ENCODE measurements at regions not wholly inside any gene's neighbourhood (a gene's known extent, or its start where the extent isn't known, plus 50 kb on each side); places are given as distances from the start of the nearest gene placed in this dataset.

GRCh38 chr6:14501914-14502313, 384.3 kb downstream of the CD83 start:
- WGBS (ENCODE audit: low lambda C conversion rate) = 36% methylated on average over 5 of the region's 5 CpGs
- H3K4me3 ChIP-seq (ENCODE audit: low read depth in 2 of 2, low read length in 1 of 2) = no peak overlapping the region
- no peak overlapping the region for H3K27ac ChIP-seq (ENCODE audit: low read depth in 2 of 2, low read length in 1 of 2)
- ChIA-PET POLR2A (no interaction called here), CTCF (interaction anchor here (1.1 kb wide), 1 partner anchor 11 kb away, joined by 3 read pairs; no protein-coding TSS in a partner anchor)
- H3K79me2 ChIP-seq (ENCODE audit: insufficient read depth) = no peaks in the 10 kb centered on the region
- no peak for DNase-seq
- no peaks in the 10 kb centered on the region for H3K36me3 ChIP-seq (replicated peaks in 1 of 2; ENCODE audit: control insufficient read depth in 1 of 2, insufficient read depth in 2 of 2, low read length in 1 of 2)
- H3K4me2 ChIP-seq = no peak overlapping the region
- H3K9me3 ChIP-seq = no peaks in the 10 kb centered on the region
- TF ChIP-seq CTCF (IDR thresholded peaks at IDR 0.05) = no peak
- H3F3A ChIP-seq (replicated peaks; ENCODE audit: insufficient read depth) = no peaks in the 10 kb centered on the region
- no peaks in the 10 kb centered on the region for H4K20me1 ChIP-seq (ENCODE audit: insufficient read depth)
- no peak overlapping the region for H2AFZ ChIP-seq (ENCODE audit: low read depth)
- no peak overlapping the region for H3K9ac ChIP-seq
- no peaks in the 10 kb centered on the region for H3K27me3 ChIP-seq (ENCODE audit: insufficient read depth)
- peaks cover 0 to 4% of the 10 kb centered on the region in 2 experiments; a peak in 1 of 4 replicates for H3K4me1 ChIP-seq (ENCODE audit: control insufficient read depth in 1 of 2, insufficient read depth in 2 of 2, low read depth in 1 of 2, low read length in 1 of 2)
- H3K9me2 ChIP-seq = no peaks in the 10 kb centered on the region

- Histone ChIP-seq H3K79me2 (ENCODE audit: insufficient read depth) (no peaks in the 10 kb centered on the region), H2AFZ (ENCODE audit: low read depth) (no peak overlapping the region), H3F3A (replicated peaks; ENCODE audit: insufficient read depth) (no peaks in the 10 kb centered on the region), H3K4me3 (ENCODE audit: low read depth in 2 of 2, low read length in 1 of 2) (no peak overlapping the region), H3K9me3 (no peaks in the 10 kb centered on the region), H3K27me3 (ENCODE audit: insufficient read depth) (no peaks in the 10 kb centered on the region), H3K9me2 (no peaks in the 10 kb centered on the region), H3K4me2 (no peak overlapping the region), H4K20me1 (ENCODE audit: insufficient read depth) (no peaks in the 10 kb centered on the region), H3K27ac (ENCODE audit: low read depth in 2 of 2, low read length in 1 of 2) (no peak overlapping the region), H3K9ac (no peak overlapping the region), H3K36me3 (replicated peaks in 1 of 2; ENCODE audit: control insufficient read depth in 1 of 2, insufficient read depth in 2 of 2, low read length in 1 of 2) (no peaks in the 10 kb centered on the region), H3K4me1 (ENCODE audit: control insufficient read depth in 1 of 2, insufficient read depth in 2 of 2, low read depth in 1 of 2, low read length in 1 of 2) (peaks cover 0 to 4% of the 10 kb centered on the region in 2 experiments; a peak in 1 of 4 replicates)
- TF ChIP-seq RAD21 (IDR thresholded peaks at IDR 0.05; ENCODE audit: low read length) (no peak), GABPA (IDR thresholded peaks at IDR 0.05; ENCODE audit: low read depth) (no peak), SMC3 (IDR thresholded peaks at IDR 0.05; ENCODE audit: low read depth, low read length) (no peak), FOXM1 (IDR thresholded peaks at IDR 0.05; ENCODE audit: low read depth) (no peak), FOXJ3 (CRISPR knock-in tag; IDR thresholded peaks at IDR 0.05) (no peak), PBX3 (IDR thresholded peaks at IDR 0.05) (no peak), JUND (IDR thresholded peaks at IDR 0.05) (no peak), NFIC (IDR thresholded peaks at IDR 0.05; ENCODE audit: borderline replicate concordance) (no peak), YY1 (IDR thresholded peaks at IDR 0.05; ENCODE audit: low read depth) (no peak), CHD2 (IDR thresholded peaks at IDR 0.05; ENCODE audit: low read length, partially characterized antibody) (no peak), ZBTB33 (IDR thresholded peaks at IDR 0.05; ENCODE audit: borderline replicate concordance, low read depth) (no peak), TAF1 (IDR thresholded peaks at IDR 0.05; ENCODE audit: borderline replicate concordance, low read depth, low read length) (no peak), MAX (IDR thresholded peaks at IDR 0.05; ENCODE audit: low read depth) (no peak), TEAD4 (IDR thresholded peaks at IDR 0.05; ENCODE audit: borderline replicate concordance, insufficient read depth) (no peak), EP300 (IDR thresholded peaks at IDR 0.05; ENCODE audit: borderline replicate concordance in 1 of 2, low read depth in 1 of 2, low read length in 1 of 2) (no peak), GATA2 (CRISPR knock-in tag; IDR thresholded peaks at IDR 0.05) (no peak), USF2 (IDR thresholded peaks at IDR 0.05; ENCODE audit: borderline replicate concordance, low read depth, low read length) (no peak), RXRA (IDR thresholded peaks at IDR 0.05; ENCODE audit: borderline replicate concordance, low read depth) (no peak), SIN3A (IDR thresholded peaks at IDR 0.05; ENCODE audit: borderline replicate concordance, low read depth, low read length) (no peak), MXI1 (IDR thresholded peaks at IDR 0.05; ENCODE audit: low read depth, low read length) (no peak)
- CTCF ChIA-PET = no interaction called here
- DNase-seq = no peak
- POLR2A ChIA-PET = no interaction called here
- 26% methylated on average over 6 of the region's 6 CpGs for WGBS (ENCODE audit: low lambda C conversion rate)
Measured at GRCh38 chr6:14502551-14502950, 385.0 kb downstream of the CD83 start.

Data from SK-N-SH (cell line).